Fibroblast of mammary gland (primary cell): ENCODE measurements at regions not wholly inside any gene's neighbourhood (a gene's known extent, or its start where the extent isn't known, plus 50 kb on each side); places are given as distances from the start of the nearest gene placed in this dataset.

Source experiments
- DNase-seq: peaks from one replicate; pipeline ENCODE4 v3.0.0-alpha.2; 2010; ENCODE audit warnings: low read depth
- H3K4me3 ChIP-seq: 2 replicates; pipeline ENCODE4 v1.5.1; 2011; ENCODE audit warnings: low read depth, mild to moderate bottlenecking, low read length, moderate library complexity; ENCODE audit not compliant: control insufficient read depth
- CTCF ChIP-seq: conservative IDR thresholded peaks from 2 replicates; pipeline ENCODE4 v1.5.1; 2011; ENCODE audit warnings: low read depth, low read length, inconsistent platforms; ENCODE audit not compliant: control insufficient read depth, insufficient read depth

- no peak for TF ChIP-seq CTCF
- no peak overlapping the region for H3K4me3 ChIP-seq
- DNase-seq = no peak
Measured at GRCh38 chr1:30648408-30649000, 74.9 kb downstream of the MATN1 start.

GRCh38 chr1:30645807-30646206 is 77.6 kb downstream of the MATN1 start:
- DNase-seq = peak; percentile 88
- no peak overlapping the region for H3K4me3 ChIP-seq
- no peak for TF ChIP-seq CTCF

- no peak overlapping the region for H3K4me3 ChIP-seq
- no peak for TF ChIP-seq CTCF
- DNase-seq = no peak
Measured at GRCh38 chr1:30642391-30643120, 80.8 kb downstream of the MATN1 start.

GRCh38 chr1:30641572-30642353 is 81.6 kb downstream of the MATN1 start:
- H3K4me3 ChIP-seq = no peak overlapping the region
- no peak for TF ChIP-seq CTCF
- DNase-seq = no peak

GRCh38 chr1:30639881-30640452 is 83.4 kb downstream of the MATN1 start:
- no peak overlapping the region for H3K4me3 ChIP-seq
- no peak for DNase-seq
- TF ChIP-seq CTCF = no peak

GRCh38 chr1:30638811-30639210 is 84.6 kb downstream of the MATN1 start:
- no peak for DNase-seq
- TF ChIP-seq CTCF = no peak

More at GRCh38 chr1:30638811-30639210, 84.6 kb downstream of the MATN1 start:
- no peak overlapping the region for H3K4me3 ChIP-seq
